Fibroblast of villous mesenchyme (primary cell): ENCODE measurements at regions not wholly inside any gene's neighbourhood (a gene's known extent, or its start where the extent isn't known, plus 50 kb on each side); places are given as distances from the start of the nearest gene placed in this dataset.

Experiments
- DNase-seq: peaks from one replicate; pipeline ENCODE4 v3.0.0-alpha.2; 2010; ENCODE audit warnings: low read depth
- H3K4me3 ChIP-seq: 2 replicates; pipeline ENCODE4 v1.5.1; 2011; ENCODE audit warnings: low read depth, mild to moderate bottlenecking, low read length
- TF ChIP-seq, protein P1 (sequence below): IDR thresholded peaks from 2 replicates; pipeline ENCODE4 v1.5.1; 2012; ENCODE audit warnings: low read depth, mild to moderate bottlenecking, low read length; ENCODE audit not compliant: insufficient read depth

DNA sequence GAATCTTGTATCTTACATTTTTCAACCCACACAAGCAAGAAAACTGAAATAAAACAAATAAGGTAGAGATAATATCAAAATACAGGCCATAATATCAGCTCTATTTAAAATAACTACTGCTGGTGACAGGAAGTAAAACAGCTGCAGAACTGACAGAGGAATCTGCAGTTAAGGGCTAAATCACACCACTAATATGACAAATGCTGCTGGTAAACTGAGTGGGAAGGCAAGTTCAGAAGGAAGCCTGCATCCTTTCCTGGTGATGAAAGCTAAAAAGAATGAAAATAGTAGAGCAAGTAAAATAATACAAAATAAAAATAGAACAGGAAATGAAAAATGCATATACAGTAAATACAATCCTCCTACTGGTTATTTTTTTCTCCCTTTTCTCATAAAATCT lies 1293.7 kb upstream of the C9orf72 start:
- H3K4me3 ChIP-seq = no peak overlapping the region
- TF ChIP-seq, protein P1, sequence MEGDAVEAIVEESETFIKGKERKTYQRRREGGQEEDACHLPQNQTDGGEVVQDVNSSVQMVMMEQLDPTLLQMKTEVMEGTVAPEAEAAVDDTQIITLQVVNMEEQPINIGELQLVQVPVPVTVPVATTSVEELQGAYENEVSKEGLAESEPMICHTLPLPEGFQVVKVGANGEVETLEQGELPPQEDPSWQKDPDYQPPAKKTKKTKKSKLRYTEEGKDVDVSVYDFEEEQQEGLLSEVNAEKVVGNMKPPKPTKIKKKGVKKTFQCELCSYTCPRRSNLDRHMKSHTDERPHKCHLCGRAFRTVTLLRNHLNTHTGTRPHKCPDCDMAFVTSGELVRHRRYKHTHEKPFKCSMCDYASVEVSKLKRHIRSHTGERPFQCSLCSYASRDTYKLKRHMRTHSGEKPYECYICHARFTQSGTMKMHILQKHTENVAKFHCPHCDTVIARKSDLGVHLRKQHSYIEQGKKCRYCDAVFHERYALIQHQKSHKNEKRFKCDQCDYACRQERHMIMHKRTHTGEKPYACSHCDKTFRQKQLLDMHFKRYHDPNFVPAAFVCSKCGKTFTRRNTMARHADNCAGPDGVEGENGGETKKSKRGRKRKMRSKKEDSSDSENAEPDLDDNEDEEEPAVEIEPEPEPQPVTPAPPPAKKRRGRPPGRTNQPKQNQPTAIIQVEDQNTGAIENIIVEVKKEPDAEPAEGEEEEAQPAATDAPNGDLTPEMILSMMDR = no peak
- peak; percentile 55 for DNase-seq

DNA sequence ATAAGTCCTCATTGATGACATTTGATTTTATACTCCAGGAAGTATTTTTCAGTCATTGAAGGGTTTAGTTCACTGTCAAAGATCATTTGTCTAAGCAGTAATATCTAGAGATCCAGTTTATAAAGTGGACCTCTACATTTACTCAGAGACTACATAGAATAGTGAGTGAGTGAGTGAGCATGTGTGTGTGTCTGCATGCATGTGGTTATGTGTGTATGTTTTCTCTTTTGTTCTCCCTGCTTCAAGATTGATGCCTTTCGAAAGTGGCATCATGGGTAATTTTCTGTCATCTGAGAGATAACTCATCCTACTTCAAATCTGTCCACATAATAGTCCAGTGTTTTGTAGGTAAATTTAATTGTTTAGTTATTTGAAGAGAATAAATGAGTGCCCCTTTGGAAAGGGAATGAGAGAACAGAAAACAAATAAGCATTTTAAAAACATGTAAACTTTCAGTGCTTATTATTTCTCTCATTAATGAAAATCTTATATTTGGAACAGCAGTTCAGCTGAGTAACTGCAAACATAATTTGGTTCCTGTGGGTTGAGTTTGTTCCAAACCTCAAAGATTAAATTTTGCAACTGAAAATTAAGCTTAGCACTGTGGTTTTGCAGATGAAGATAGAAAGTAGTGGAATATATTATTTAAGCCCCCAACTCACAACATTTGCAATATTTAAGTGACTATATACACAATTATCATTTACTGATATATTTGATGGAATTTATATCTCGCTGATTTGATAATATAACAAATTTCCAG lies 1295.1 kb upstream of the C9orf72 start:
- TF ChIP-seq, protein P1 = no peak
- no peak overlapping the region for H3K4me3 ChIP-seq
- DNase-seq = no peak

DNA sequence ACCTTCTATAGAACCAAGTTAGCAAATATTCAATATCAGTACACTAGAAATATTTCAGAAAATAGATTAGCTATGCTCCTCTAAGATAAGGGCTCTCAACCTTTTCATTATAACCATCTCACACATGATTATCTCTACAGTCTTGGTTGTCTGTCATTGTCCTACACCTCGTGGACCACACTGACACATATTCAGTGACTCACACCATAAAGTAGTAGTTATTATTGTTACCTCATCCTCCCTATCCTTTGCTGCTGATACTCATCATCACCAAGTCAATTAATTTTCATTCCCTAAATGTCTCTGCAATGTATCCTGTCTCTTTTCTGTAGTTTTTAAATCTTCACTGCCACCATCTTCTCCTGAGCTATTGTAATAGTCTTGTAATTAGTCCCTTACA lies 1309.2 kb upstream of the C9orf72 start:
- H3K4me3 ChIP-seq = no peak overlapping the region
- TF ChIP-seq, protein P1 = no peak
- DNase-seq = no peak

DNA sequence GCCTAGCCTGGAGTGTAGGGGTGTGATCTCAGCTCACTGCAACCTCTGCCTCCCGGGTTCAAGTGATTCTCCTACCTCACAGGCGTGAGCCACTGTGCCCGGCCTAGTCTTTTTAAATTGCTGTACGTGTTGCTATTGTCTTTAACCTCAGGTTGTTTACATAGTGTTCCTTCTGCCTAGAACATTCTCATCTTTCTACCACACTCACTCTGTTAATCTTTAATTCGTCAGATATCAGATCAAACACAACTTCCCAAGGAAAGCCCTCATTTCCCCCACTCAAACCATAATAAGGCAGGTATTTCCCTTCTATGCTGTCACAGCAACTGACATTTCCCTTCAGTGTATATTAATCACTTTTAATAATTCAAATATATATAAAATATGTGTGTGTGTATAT lies 1310.0 kb upstream of the C9orf72 start:
- TF ChIP-seq, protein P1 = no peak
- no peak overlapping the region for H3K4me3 ChIP-seq
- DNase-seq = no peak

DNA sequence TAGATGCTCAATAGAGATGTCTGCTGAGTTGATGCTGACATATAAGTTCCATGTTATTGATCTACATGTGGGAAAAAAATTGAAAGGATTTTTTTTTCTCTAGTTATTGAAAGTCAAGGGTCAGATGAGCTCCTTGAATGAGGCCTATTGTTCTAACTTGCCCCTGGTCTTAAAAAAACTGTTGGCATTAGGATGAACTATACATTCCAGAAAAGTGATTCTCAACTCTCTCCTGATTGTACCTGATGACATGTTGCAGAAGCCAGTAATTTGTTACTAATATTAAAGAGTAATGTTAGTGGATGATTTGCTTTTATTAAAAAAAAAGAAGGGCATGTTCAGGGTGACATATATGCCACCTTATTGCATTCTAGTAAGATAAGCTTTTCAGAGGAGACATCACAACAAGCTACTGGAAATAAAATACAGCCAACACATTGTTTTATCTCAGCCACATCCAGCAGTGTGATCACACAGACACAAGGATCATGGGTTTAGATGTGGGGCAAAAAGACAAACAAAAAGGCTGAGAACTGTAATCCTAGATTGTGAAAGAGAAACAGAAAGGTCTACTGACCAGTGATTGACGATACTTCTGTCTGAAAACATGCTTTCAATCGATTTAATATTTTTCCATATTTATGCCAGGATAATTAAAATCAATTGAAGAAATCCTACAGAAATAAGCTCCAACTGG lies 1314.1 kb upstream of the C9orf72 start:
- TF ChIP-seq, protein P1 = no peak
- no peak overlapping the region for H3K4me3 ChIP-seq
- DNase-seq = no peak

DNA sequence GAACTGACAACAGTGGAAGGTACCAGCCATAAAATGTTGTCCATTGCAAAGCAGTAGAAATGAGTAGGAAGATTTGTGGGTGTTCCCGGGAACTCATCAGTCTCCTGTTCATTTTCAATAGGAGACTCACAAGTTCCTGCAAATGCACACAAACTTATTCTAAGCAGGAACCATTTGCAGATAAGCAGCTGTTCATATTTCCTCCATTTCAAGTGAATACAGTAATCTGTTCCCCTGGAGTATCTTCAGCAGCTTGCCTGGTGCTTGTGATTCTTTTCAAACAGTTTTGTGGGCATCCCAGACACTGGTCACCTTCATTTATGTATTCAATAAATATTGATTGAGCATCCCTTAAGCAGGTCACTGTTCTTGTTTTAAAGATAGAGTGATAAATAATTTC lies 1315.5 kb upstream of the C9orf72 start:
- no peak overlapping the region for H3K4me3 ChIP-seq
- TF ChIP-seq, protein P1 = no peak
- DNase-seq = no peak
